Loucy (cell line): ENCODE measurements at regions not wholly inside any gene's neighbourhood (a gene's known extent, or its start where the extent isn't known, plus 50 kb on each side); places are given as distances from the start of the nearest gene placed in this dataset.

Source experiments
- EZH2phosphoT487 ChIP-seq: fragments of 200-600 bp; IDR thresholded peaks from 2 replicates; pipeline ENCODE4 v1.6.1; 2018; ENCODE audit warnings: antibody characterized with exemption, mild to moderate bottlenecking, moderate library complexity, borderline replicate concordance
- TF ChIP-seq, protein P1 (sequence below): fragments of 200-600 bp; sonication (generic); conservative IDR thresholded peaks from 2 replicates; pipeline ENCODE4 v1.5.1; 2014; ENCODE audit warnings: mild to moderate bottlenecking, antibody characterized with exemption, low read length

- TF ChIP-seq, protein P1, sequence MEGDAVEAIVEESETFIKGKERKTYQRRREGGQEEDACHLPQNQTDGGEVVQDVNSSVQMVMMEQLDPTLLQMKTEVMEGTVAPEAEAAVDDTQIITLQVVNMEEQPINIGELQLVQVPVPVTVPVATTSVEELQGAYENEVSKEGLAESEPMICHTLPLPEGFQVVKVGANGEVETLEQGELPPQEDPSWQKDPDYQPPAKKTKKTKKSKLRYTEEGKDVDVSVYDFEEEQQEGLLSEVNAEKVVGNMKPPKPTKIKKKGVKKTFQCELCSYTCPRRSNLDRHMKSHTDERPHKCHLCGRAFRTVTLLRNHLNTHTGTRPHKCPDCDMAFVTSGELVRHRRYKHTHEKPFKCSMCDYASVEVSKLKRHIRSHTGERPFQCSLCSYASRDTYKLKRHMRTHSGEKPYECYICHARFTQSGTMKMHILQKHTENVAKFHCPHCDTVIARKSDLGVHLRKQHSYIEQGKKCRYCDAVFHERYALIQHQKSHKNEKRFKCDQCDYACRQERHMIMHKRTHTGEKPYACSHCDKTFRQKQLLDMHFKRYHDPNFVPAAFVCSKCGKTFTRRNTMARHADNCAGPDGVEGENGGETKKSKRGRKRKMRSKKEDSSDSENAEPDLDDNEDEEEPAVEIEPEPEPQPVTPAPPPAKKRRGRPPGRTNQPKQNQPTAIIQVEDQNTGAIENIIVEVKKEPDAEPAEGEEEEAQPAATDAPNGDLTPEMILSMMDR: no peak
- no peak for TF ChIP-seq EZH2phosphoT487
These were observed 330.8 kb downstream of the DIRAS2 start for GRCh38 chr9:90311811-90312210.
